ENCODE measurements at regions not wholly inside any gene's neighbourhood (a gene's known extent, or its start where the extent isn't known, plus 50 kb on each side); places are given as distances from the start of the nearest gene placed in this dataset.

- no peaks in the 10 kb centered on the region for H3K79me2 ChIP-seq (ENCODE audit: insufficient read depth, low read length)
- no peak for TF ChIP-seq CTCF (IDR thresholded peaks at IDR 0.05; ENCODE audit: extremely low read depth, low read depth, low read length)
- no peaks in the 10 kb centered on the region for H3K9me3 ChIP-seq (ENCODE audit: low read depth, low read length)
- H3K27ac ChIP-seq (ENCODE audit: low read depth, low read length) = no peak overlapping the region
- H3K27me3 ChIP-seq (ENCODE audit: insufficient read depth, low read length) = peaks cover 8% of the 10 kb centered on the region
- no peaks in the 10 kb centered on the region for H4K20me1 ChIP-seq (ENCODE audit: insufficient read depth, low read length)
- DNase-seq (ENCODE audit: insufficient read length, low spot score, missing footprints) = no peak
- no peaks in the 10 kb centered on the region for H3K4me1 ChIP-seq (ENCODE audit: insufficient read depth, low read length)
- H3K4me3 ChIP-seq (ENCODE audit: insufficient read depth, low read length) = no peak overlapping the region
- no peaks in the 10 kb centered on the region for H3K36me3 ChIP-seq (ENCODE audit: insufficient read depth, low read length)
- no peak overlapping the region for H2AFZ ChIP-seq (ENCODE audit: low read length)
- no peak overlapping the region for H3K4me2 ChIP-seq (ENCODE audit: insufficient read depth, low read length)
These were observed 238.7 kb upstream of the COPS8 start for GRCh38 chr2:236847023-236847422.

GRCh38 chr2:236847538-236848263 is 238.0 kb upstream of the COPS8 start:
- Histone ChIP-seq H4K20me1 (ENCODE audit: insufficient read depth, low read length) (no peaks in the 10 kb centered on the region), H3K4me2 (ENCODE audit: insufficient read depth, low read length) (no peak overlapping the region), H3K4me1 (ENCODE audit: insufficient read depth, low read length) (no peaks in the 10 kb centered on the region), H3K9me3 (ENCODE audit: low read depth, low read length) (no peaks in the 10 kb centered on the region), H3K4me3 (ENCODE audit: insufficient read depth, low read length) (no peak overlapping the region), H3K36me3 (ENCODE audit: insufficient read depth, low read length) (no peaks in the 10 kb centered on the region), H3K79me2 (ENCODE audit: insufficient read depth, low read length) (no peaks in the 10 kb centered on the region), H2AFZ (ENCODE audit: low read length) (no peak overlapping the region), H3K27me3 (ENCODE audit: insufficient read depth, low read length) (peaks cover 8% of the 10 kb centered on the region), H3K27ac (ENCODE audit: low read depth, low read length) (no peak overlapping the region)
- no peak for TF ChIP-seq CTCF (IDR thresholded peaks at IDR 0.05; ENCODE audit: extremely low read depth, low read depth, low read length)
- no peak for DNase-seq (ENCODE audit: insufficient read length, low spot score, missing footprints)

GRCh38 chr2:236848501-236848900 is 237.2 kb upstream of the COPS8 start:
- Histone ChIP-seq H3K27ac (ENCODE audit: low read depth, low read length) (no peak overlapping the region), H3K9me3 (ENCODE audit: low read depth, low read length) (no peaks in the 10 kb centered on the region), H3K36me3 (ENCODE audit: insufficient read depth, low read length) (no peaks in the 10 kb centered on the region), H3K79me2 (ENCODE audit: insufficient read depth, low read length) (no peaks in the 10 kb centered on the region), H2AFZ (ENCODE audit: low read length) (no peak overlapping the region), H4K20me1 (ENCODE audit: insufficient read depth, low read length) (no peaks in the 10 kb centered on the region), H3K4me2 (ENCODE audit: insufficient read depth, low read length) (no peak overlapping the region), H3K4me1 (ENCODE audit: insufficient read depth, low read length) (no peaks in the 10 kb centered on the region), H3K4me3 (ENCODE audit: insufficient read depth, low read length) (no peak overlapping the region), H3K27me3 (ENCODE audit: insufficient read depth, low read length) (peaks cover 7% of the 10 kb centered on the region)
- no peak for TF ChIP-seq CTCF (IDR thresholded peaks at IDR 0.05; ENCODE audit: extremely low read depth, low read depth, low read length)
- no peak for DNase-seq (ENCODE audit: insufficient read length, low spot score, missing footprints)

- no peaks in the 10 kb centered on the region for H3K4me1 ChIP-seq (ENCODE audit: insufficient read depth, low read length)
- H3K4me3 ChIP-seq (ENCODE audit: insufficient read depth, low read length) = no peak overlapping the region
- no peak overlapping the region for H3K4me2 ChIP-seq (ENCODE audit: insufficient read depth, low read length)
- no peaks in the 10 kb centered on the region for H3K9me3 ChIP-seq (ENCODE audit: low read depth, low read length)
- H3K27ac ChIP-seq (ENCODE audit: low read depth, low read length) = no peak overlapping the region
- H4K20me1 ChIP-seq (ENCODE audit: insufficient read depth, low read length) = no peaks in the 10 kb centered on the region
- peaks cover 3% of the 10 kb centered on the region for H3K27me3 ChIP-seq (ENCODE audit: insufficient read depth, low read length)
- TF ChIP-seq CTCF (IDR thresholded peaks at IDR 0.05; ENCODE audit: extremely low read depth, low read depth, low read length) = no peak
- H2AFZ ChIP-seq (ENCODE audit: low read length) = no peak overlapping the region
- no peaks in the 10 kb centered on the region for H3K36me3 ChIP-seq (ENCODE audit: insufficient read depth, low read length)
- H3K79me2 ChIP-seq (ENCODE audit: insufficient read depth, low read length) = no peaks in the 10 kb centered on the region
- DNase-seq (ENCODE audit: insufficient read length, low spot score, missing footprints) = no peak
These were observed 236.2 kb upstream of the COPS8 start for GRCh38 chr2:236849508-236849907.
